Prostate gland (tissue), 1 donor: ENCODE measurements at regions not wholly inside any gene's neighbourhood (a gene's known extent, or its start where the extent isn't known, plus 50 kb on each side); places are given as distances from the start of the nearest gene placed in this dataset.

Source experiments
- POLR2A ChIP-seq: fragments of 450-650 bp; IDR thresholded peaks from one replicate; pipeline ENCODE4 v1.6.1; 2016; ENCODE audit warnings: antibody characterized with exemption, mild to moderate bottlenecking
- POLR2AphosphoS5 ChIP-seq: sonication (generic); formaldehyde crosslinking; IDR thresholded peaks from one replicate; pipeline ENCODE4 v1.6.1; 2017; ENCODE audit warnings: antibody characterized with exemption

GRCh38 chr14:96699666-96700065 lies 97.5 kb upstream of the VRK1 start:
- TF ChIP-seq POLR2A: no peak
- no peak for TF ChIP-seq POLR2AphosphoS5
